DMS153 treated with DMSO at 0.1 percent for 48 hours (cell line): ENCODE measurements at regions not wholly inside any gene's neighbourhood (a gene's known extent, or its start where the extent isn't known, plus 50 kb on each side); places are given as distances from the start of the nearest gene placed in this dataset.
"Not testable (repeated sequence)": the region's sequence is repeated elsewhere in the genome, so short reads cannot be mapped to it uniquely, and the experiment has no call there.

ENCODE experiments used
- DNase-seq: peaks from one replicate; lab custom pipeline; 2025; ENCODE audit not compliant: unreplicated experiment; lab: John Stamatoyannopoulos, UW

DNA sequence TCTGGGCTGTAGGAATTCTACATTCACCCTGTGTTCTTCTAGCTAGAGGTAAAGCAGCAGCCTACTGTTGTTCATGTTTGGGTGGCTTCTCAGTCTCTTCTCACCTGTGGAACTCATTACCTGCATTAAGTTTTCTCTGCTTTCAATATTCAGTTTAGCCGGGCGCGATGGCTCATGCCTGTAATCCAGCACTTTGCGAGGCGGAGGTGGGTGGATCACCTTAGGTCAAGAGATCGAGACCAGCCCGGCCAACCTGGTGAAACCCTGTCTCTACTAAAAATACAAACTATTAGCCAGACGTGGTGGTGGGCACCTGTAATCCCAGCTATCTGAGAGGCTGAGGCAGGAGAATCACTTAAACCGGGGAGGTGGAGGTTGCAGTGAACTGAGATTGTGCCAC, 139.8 kb upstream of the UBE2E3 start:
- DNase-seq: no peak

DNA sequence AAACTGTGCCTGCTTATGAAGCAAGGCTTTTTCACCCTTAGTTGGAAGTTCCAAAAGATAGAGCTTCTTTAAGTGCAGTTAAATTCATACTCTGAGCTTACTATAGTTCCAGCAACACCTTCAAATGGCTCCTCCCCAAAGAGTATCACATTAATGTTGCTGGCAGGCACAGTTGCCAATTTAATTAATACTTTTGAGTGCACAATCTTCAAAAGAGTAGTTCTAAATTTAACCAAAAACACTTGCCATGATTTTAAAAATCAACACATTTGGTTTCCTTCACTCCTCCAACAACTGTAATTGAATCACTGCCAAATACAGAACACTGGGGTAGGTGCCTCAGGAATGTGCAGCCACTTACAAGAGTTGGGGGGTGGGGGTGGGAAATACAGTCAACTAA, 150.6 kb upstream of the UBE2E3 start:
- no peak for DNase-seq

DNA sequence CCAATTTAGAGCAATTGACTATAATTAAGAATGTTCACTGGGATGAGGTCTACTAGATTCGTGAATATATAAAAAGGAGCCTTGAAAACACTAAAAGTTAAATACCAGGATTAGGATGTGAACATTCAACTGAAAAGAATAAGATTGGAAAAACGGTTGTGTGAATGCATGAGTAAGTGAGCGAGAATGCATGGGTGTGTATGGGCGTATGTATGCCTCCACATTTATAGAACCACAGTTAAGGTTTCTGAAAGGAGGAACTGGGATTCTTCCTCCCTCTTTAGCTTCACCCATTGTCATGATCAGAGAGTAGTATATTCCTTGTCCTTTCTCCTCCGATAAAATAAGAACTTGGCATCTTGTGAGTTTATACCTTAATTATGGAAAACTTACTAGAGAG, 151.1 kb upstream of the UBE2E3 start:
- no peak for DNase-seq

DNA sequence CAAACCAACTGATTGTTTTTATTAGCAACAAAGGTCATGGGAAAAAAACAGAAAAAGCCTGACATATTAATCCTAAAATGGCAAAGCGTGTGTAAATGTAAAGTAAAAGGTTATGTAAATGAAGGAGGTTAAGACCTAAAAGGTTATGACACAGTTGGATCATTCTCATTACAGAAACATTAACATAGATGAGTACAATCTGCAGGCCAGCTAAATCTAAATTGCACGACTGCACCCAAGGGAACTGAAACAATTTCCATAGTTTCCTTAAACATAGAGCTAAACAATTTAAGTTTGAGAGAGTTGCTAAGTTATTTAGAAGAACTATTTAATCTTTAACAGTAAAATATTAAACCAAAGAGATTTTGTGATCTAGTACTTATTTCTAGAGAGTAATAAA, 151.6 kb upstream of the UBE2E3 start:
- no peak for DNase-seq

DNA sequence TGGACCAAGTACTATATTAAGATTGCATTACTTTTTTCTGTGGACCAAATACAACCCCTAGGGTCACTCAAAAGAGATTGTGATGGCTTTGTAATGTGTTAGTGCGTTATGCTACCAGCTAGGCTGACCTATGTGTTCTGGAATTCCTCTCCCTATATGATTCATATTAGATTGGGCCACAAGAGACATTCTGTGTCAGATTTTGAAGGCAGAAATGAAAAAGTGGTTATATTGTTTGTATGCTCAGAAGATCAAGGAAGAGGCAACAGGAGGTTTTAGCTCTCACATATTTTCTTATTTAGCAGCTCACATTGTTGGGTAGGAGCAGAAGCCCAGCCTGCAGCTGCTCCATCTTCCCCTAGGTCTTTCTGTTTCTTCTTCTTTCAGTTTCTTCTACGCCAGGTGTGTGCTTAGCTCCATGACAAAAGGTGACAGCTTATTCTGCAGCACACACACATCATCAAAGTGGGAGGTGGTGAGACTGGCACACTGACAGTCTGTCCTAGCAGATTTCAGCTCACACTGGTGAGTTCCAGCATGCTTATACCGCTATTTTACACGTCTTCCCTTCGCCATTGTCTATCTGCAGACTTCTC, 156.8 kb upstream of the UBE2E3 start:
- no peak for DNase-seq

DNA sequence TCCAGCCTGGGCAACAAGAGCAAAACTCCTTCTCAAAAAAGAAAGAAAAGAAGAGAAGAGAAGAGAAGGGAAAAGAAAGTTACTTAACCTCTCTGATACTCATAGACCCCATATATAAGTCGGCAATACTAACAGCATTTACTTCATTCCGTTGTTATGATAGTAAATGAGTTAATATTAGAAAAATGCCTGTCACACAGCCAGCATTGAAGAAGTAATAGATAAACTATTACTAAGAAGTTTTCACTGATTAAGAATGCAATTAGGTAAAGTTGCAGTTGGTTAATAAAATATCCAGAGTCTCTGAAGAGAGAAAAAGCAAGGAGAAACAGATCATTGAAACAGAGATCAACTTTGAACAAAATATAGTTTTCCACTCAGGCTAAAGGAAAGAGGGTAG, 161.3 kb upstream of the UBE2E3 start:
- DNase-seq: no peak

DNA sequence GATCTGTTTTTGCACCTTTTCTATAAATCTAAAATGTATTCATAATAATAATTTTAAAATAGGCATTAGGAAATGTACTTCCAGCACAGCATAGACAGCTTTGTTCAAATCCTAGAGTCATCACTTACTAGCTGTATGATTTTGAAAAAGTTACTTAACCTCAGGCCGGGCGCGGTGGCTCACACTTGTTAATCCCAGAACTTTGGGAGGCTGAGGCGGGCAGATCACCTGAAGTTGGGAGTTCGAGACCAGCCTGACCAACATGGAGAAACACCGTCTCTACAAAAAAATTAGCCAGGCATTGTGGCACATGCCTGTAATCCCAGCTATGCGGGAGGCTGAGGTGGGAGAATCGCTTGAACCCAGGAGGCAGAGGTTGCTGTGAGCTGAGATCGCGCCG, 161.7 kb upstream of the UBE2E3 start:
- DNase-seq: not testable (repeated sequence)

DNA sequence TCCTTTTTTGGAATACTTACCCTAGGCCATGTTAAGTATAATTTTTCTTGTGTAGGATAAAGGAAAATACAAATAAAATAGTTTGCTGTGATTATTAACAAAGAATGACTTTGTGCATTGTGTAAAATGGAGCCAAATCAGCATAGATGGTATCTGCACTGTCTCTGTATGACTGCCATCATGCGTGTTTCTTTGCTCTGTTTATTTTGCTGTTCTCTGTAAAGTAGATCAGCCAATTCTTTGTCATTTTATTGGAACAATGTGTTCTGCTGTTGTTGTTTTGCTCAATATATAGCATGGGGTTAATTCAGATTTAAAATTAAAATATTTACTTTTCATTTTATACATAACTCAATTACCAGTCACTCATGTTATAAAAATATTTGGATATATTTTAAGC, 181.3 kb upstream of the UBE2E3 start:
- no peak for DNase-seq

DNA sequence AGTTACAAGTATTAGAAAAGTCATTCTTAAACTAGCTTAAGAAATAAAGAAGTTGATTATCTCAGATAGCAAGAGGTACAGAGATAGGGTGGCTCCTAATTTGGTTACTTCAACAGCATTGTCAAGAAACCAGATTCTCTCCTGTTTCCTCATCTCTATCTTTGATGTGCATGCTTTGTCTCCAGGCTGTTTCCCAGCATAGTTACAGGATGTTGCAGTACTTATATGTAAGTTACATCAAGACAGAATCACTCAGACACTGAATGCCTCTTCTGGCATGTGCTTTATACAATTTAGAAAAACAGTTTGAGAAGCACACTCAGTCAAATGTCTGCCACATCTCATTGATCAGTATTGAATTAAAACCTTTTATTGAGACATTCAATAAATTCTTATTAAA, 189.5 kb upstream of the UBE2E3 start:
- no peak for DNase-seq

DNA sequence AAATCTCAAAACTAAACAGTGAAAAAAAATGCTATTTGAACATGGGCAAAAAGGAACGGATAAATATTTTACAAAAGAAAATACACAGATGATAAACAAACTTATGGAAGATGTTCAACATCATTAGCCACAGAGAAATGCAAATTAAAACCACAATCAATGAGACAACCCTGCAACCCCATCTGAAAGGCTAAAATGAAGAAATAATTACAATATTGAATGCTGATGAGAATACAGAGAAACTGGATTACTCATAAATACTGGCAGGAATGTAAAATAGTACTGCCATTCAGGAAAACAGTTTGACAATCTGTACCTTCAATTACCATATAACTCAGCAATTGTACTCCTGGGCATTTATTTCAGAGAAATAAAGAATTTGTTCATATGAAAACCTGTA, 193.1 kb upstream of the UBE2E3 start:
- DNase-seq: no peak

DNA sequence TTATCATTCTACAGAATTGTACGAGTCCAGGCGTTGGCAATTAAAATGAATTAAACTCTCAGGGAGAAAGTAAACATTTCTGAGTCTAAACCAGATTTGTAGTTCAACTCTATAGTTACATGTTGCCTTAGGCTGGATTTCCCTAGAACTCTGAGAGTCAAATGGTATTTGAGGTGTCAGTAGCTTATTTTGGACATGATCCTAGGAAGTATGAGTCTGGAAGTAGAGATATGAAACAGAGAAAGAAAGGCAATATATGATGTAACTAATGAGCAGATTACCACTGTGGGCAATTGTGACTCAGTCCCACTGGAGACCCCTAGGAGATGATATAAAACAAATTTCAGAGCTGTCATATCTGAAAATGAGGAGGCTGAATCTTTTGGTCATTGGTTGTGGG, 199.1 kb upstream of the UBE2E3 start:
- no peak for DNase-seq

DNA sequence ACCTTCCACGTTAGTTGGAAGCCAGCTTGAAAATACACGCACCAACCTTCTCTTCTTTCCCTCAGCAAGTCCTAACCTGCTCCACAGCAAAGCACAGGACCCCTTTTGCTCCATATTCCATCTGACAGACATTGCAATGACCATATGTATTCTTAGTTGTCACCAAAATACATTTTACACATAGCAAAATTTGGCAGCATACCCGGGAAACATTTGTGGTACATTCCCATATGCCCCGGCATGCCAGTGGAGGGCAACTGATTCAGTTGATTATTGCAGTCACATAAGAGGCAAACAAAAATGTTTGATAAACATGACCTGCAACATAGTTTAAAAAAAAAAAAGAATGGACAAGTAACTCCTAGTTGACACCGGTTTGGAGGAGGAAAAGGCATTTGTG, 202.1 kb upstream of the UBE2E3 start:
- DNase-seq: no peak

DNA sequence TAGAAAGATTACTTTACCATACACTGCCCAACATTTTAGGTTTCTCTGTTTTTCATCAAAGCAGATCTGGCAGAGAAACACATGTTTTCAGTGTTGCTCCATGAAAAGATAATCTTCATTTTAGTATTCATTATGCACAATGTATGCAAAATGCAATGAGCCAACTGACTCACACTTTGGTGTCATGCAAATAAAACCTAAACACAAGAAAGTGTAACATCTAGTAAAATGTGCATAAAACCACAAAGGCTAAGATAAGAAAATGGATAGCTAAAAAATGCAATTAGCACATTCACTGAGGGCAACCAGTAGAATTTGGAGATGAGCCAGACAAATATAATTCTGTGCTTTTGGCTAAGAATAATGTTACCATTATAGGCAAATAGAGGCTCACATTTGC, 203.5 kb upstream of the UBE2E3 start:
- DNase-seq: no peak

DNA sequence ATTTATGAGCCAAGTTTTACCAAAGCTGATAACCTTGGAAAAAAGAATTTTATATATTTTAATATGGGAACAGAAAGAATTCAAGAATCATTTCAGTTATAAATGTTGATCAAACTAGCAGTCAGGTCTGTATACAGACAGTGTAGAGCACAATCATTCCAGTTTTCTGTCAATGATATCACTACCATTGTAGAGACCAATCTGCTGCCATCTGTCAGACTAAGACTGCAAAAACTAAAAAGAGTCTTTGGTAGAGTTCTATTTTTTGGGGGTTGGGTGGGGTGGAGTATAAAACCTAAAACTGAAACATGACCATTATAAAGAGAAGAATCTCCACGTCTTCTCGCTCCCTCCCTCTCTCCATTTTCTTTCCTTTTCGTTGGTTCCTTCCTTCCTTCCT, 204.7 kb upstream of the UBE2E3 start:
- no peak for DNase-seq

DNA sequence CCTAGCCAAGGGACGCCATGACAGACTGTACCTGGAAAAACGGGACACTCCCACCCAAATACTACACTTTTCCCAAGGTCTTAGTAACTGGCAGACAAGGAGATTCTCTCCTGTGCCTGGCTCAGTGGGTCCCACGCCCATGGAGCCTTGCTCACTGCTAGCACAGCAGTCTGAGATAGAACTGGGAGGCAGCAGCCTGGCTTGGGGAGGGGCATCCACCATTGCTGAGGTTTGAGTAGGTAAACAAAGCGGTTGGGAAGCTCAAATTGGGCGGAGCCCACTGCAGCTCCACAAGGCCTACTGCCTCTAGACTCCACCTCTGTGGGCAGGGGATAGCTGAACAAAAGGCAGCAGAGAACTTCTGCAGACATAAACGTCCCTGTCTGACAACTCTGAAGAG, 215.1 kb upstream of the UBE2E3 start:
- DNase-seq: not testable (repeated sequence)

DNA sequence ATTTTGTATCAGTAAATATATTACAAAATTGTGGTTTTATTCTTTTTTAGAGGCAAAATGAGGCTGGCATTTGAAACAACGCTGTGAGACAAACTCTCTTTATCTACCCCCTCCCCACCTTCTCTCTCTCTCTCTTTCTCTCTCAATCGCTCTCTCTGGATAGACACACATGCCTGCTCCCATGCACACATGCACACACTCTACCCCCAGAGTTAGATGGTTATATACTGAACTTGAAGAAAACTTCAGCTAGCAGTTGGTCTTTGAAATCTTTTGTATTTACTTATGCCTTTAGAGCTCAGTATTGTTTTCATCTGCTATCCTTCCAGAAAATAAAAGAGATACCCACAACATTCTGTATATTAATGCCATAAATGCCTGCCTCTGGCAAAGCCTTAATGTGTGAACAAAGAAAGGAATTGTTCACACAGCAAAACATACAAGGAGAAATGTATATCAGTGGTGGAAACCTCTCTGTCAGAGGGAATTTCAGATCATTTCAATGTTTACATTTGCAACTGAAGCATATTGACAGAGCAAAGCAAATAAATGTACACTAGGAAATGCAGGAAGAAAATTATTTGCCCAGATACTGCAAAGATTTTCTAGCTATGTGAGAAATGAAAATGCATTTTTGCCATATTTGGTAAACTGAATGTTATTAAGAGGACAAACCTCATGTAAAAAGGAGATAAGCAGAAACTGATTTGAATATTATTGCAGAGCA, 217.0 kb upstream of the UBE2E3 start:
- peak; percentile 44 for DNase-seq

DNA sequence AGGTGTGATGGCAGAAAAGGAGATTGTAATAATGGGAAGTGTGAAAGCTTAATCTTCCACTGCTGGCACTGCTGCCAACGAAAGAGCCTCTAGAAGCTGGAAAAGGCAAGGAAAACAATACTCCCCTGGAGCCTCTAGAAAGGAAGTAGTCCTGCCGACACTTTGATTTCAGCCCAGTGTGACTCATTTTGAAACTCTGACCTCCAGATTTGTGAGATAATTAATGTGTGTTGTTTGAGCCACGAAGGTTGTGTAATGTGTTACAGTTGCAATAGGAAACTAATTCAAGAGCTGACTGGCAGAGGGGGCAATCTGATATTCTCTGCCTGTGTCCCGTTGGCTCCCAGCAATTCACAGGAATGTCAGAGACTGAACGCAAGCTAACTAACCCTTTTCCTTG, 219.2 kb upstream of the UBE2E3 start:
- DNase-seq: no peak

DNA sequence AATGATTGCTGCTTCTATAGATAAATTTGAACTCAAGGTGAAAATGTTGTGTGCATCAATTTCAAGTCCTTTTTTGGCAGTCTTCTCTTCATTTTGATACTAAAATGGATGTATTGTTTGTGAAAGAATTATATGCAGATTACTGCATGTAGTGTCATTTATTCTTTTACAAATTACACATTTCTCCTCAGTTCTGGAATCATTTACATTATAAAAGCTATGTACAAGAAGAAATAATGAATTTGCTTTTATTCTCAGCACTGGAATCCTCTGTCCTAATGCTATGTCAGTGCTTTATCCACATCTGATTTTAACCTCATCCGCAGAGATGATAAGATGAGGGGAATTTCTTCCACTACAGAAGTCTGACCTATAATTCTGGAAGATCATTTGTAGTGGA, 220.8 kb upstream of the UBE2E3 start:
- DNase-seq: no peak

DNA sequence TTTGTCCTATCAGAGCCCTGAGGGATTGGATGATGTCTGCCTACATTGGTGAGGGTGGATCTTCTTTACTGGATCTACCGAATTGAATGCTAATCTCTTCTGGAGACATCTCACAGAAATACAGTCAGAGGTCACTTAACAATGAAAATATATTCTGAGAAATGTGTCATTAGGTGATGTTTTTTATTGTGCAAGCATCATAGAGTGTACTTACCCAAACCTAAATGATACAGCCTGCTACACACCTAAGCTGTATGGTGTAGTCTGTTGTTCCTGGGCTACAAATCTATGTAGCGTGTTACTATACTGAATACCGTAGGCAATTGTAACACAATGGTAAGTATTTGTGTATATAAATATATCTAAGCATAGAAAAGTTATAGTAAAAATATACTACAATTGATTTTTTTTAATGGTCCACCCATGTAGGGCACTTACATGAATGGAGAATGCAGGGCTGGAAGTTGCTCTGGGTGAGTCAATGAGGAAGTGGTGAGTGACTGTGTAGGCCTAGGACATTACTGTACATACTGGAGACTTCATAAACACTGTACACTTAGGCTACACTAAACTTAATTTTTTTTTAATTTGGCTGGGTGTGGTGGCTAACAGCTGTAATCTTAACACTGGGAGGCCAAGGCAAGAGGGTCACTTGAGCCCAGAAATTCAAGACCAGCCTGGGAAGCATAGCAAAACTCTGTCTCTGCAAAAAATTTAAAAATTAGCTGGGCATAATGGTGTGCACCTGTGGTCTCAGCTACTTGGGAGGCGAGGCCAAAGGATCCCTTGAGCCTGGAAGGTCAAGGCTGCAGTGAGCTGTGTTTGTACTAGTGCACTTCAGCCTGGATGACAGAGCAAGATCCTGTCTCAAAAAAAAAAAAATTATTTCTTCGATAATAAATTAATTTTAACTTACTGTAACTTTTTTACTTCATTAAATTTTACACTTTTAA, 226.3 kb upstream of the UBE2E3 start:
- DNase-seq: no peak

DNA sequence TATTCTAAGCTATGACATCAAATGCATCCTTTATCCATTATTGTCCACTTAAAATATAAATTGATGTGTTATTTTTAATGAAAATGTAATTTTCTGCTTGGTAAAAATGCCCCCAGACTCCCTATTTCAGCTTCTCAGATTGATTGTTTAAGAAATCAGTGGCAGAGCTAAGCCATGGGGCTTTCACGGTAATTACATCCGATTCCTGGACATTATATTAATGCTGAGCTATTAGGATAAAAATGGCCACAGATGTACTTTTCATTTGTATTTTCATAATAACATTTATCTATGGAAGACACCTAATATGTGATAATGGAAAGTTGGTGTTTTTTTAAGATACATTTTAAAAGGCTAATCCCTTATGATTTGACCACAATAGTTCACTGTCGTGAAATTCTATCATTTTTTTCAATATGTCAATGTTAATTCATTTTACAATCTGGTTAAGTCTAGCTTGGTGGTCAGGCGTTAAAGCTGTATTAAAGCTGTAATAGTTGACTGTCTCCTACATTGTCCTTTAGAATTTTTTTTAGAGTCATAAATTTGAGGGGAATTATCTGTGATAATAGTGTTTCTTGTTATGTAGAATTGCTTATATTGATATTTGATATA, 229.0 kb upstream of the UBE2E3 start:
- no peak for DNase-seq

DNA sequence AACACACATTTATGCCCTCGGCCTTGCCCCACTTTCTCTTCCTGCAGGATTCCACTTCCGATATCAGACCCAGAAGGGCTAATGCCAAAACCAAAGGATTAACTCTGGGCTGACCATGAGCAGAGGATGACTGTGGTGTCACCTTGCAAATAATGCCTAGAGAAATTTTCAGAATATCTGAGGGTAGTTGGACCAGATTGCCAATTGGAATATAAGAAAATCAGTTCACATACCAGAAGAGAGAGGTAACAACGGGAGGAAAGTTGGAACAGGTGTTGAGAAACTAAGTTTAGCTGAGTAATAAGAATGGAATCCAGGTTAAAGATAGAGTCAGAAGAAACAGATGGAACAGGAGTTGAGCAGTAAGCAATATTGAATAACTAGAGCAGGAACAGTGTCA, 232.7 kb upstream of the UBE2E3 start:
- no peak for DNase-seq

DNA sequence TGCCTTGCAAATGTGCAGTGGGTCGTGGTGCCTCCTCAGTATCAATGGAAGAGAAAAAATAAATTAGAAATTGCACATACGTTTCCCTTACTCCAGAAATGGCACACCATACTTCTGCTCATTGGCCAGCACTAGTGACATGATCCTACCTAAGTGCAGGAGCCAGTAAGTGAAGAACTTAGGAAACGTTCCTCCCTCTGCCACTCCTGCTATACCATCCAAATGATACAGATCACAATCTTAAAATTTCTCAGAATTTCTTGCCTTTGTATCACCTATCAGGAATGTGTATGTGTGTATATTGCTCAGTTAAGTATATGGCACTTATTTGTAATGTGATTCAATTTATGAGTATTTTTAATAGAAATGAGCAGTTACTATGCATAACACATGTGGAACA, 237.0 kb upstream of the UBE2E3 start:
- DNase-seq: no peak
